OCI-LY1 (cell line): ENCODE measurements at regions not wholly inside any gene's neighbourhood (a gene's known extent, or its start where the extent isn't known, plus 50 kb on each side); places are given as distances from the start of the nearest gene placed in this dataset.

ENCODE experiments used
- EZH2 ChIP-seq: fragments of 200-600 bp; sonication (generic), shearing (Covaris generic); IDR thresholded peaks from 2 replicates; pipeline ENCODE4 v1.8.0; 2017; ENCODE audit warnings: borderline replicate concordance, mixed run types, mild to moderate bottlenecking, antibody characterized with exemption, low read length, moderate library complexity, mixed read lengths
- TF ChIP-seq, protein P1 (sequence below): fragments of 200-600 bp; sonication (generic), shearing (Covaris generic); IDR thresholded peaks from 2 replicates; pipeline ENCODE4 v1.5.1; 2017; ENCODE audit warnings: mild to moderate bottlenecking, antibody characterized with exemption, low read length, moderate library complexity, mixed read lengths

DNA sequence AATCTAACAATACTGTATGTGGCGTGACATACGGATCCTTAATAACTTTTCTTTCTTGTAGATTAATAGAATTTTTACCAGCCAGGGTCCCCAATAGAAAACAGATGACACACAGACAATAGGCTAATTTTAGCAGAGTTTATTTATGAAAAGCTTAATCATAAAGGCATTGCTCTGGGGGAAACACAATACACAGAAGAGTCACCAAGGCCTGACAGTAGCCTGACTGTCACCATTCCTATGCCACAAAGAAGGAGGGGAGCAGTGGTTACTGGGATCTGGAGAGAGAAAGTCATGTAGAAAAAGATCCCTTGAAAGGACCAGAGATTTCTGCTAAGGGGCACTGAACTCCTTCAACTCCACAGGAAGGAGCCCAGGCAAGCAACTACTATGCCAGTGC is 139.5 kb downstream of the METTL4 start:
- TF ChIP-seq, protein P1, sequence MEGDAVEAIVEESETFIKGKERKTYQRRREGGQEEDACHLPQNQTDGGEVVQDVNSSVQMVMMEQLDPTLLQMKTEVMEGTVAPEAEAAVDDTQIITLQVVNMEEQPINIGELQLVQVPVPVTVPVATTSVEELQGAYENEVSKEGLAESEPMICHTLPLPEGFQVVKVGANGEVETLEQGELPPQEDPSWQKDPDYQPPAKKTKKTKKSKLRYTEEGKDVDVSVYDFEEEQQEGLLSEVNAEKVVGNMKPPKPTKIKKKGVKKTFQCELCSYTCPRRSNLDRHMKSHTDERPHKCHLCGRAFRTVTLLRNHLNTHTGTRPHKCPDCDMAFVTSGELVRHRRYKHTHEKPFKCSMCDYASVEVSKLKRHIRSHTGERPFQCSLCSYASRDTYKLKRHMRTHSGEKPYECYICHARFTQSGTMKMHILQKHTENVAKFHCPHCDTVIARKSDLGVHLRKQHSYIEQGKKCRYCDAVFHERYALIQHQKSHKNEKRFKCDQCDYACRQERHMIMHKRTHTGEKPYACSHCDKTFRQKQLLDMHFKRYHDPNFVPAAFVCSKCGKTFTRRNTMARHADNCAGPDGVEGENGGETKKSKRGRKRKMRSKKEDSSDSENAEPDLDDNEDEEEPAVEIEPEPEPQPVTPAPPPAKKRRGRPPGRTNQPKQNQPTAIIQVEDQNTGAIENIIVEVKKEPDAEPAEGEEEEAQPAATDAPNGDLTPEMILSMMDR: no peak
- TF ChIP-seq EZH2: no peak
